Activated naive CD4-positive, alpha-beta T cell treated with anti-CD3 and anti-CD28 coated beads, Interleukin-2, amount 10 ng/mL, durations not matched to agents 7 days and 5 days (primary cell): ENCODE measurements at regions not wholly inside any gene's neighbourhood (a gene's known extent, or its start where the extent isn't known, plus 50 kb on each side); places are given as distances from the start of the nearest gene placed in this dataset.

Experiments
- CTCF ChIA-PET: fragments of 350-600 bp; sonication (Branson Sonifier 250); formaldehyde crosslinking; loops from one replicate; lab custom pipeline; 2021; ENCODE audit warnings: antibody characterized with exemption; lab: Charles Lee
- DNase-seq: peaks from one replicate; pipeline ENCODE4 v3.0.0-alpha.2; 2020
- H3K27ac Mint-ChIP-seq: one replicate; pipeline ENCODE4 v1.8.0; 2021; ENCODE audit warnings: mild to moderate bottlenecking, moderate library complexity, mixed read lengths
- H3K27me3 Mint-ChIP-seq: one replicate; pipeline ENCODE4 v1.8.0; 2021; ENCODE audit warnings: mild to moderate bottlenecking, mixed read lengths
- H3K36me3 Mint-ChIP-seq: one replicate; pipeline ENCODE4 v1.8.0; 2021; ENCODE audit warnings: mixed read lengths
- H3K4me1 Mint-ChIP-seq: one replicate; pipeline ENCODE4 v1.8.0; 2021; ENCODE audit warnings: mixed read lengths
- H3K4me3 Mint-ChIP-seq: one replicate; pipeline ENCODE4 v1.8.0; 2021; ENCODE audit warnings: mild to moderate bottlenecking, moderate library complexity, mixed read lengths
- H3K9me3 Mint-ChIP-seq: one replicate; pipeline ENCODE4 v1.8.0; 2021; ENCODE audit warnings: mixed read lengths

GRCh38 chr5:164672205-164672604 is 1166.8 kb downstream of the MAT2B start:
- no peak overlapping the region for H3K27ac Mint-ChIP-seq
- no peak overlapping the region for H3K4me3 Mint-ChIP-seq
- H3K27me3 Mint-ChIP-seq: no peaks in the 10 kb centered on the region
- H3K9me3 Mint-ChIP-seq: peaks cover 3% of the 10 kb centered on the region
- CTCF ChIA-PET: no interaction called here
- no peaks in the 10 kb centered on the region for H3K36me3 Mint-ChIP-seq
- H3K4me1 Mint-ChIP-seq: no peaks in the 10 kb centered on the region
- DNase-seq: no peak

- CTCF ChIA-PET: no interaction called here
- Mint-ChIP-seq H3K27me3 (no peaks in the 10 kb centered on the region), H3K27ac (no peak overlapping the region), H3K4me3 (no peak overlapping the region), H3K36me3 (no peaks in the 10 kb centered on the region), H3K9me3 (peaks cover 3% of the 10 kb centered on the region), H3K4me1 (no peaks in the 10 kb centered on the region)
- DNase-seq: no peak
Observed at GRCh38 chr5:164672931-164673694, 1167.7 kb downstream of the MAT2B start.

GRCh38 chr5:164679461-164679860 is 1174.0 kb downstream of the MAT2B start:
- Mint-ChIP-seq H3K27me3 (no peaks in the 10 kb centered on the region), H3K4me3 (no peak overlapping the region), H3K4me1 (no peaks in the 10 kb centered on the region), H3K27ac (no peak overlapping the region), H3K36me3 (no peaks in the 10 kb centered on the region), H3K9me3 (no peaks in the 10 kb centered on the region)
- no peak for DNase-seq
- CTCF ChIA-PET: no interaction called here

- no peak for DNase-seq
- Mint-ChIP-seq H3K4me3 (no peak overlapping the region), H3K4me1 (no peaks in the 10 kb centered on the region), H3K27ac (no peak overlapping the region), H3K27me3 (no peaks in the 10 kb centered on the region), H3K9me3 (no peaks in the 10 kb centered on the region), H3K36me3 (no peaks in the 10 kb centered on the region)
- CTCF ChIA-PET: no interaction called here
Observed at GRCh38 chr5:164680216-164680615, 1174.8 kb downstream of the MAT2B start.

- Mint-ChIP-seq H3K27me3 (no peaks in the 10 kb centered on the region), H3K9me3 (no peaks in the 10 kb centered on the region)
Observed at GRCh38 chr5:164680812-164681520, 1175.5 kb downstream of the MAT2B start.

GRCh38 chr5:164687391-164687790 is 1182.0 kb downstream of the MAT2B start:
- Mint-ChIP-seq H3K27ac (no peak overlapping the region), H3K9me3 (peaks cover 4% of the 10 kb centered on the region), H3K27me3 (no peaks in the 10 kb centered on the region), H3K36me3 (no peaks in the 10 kb centered on the region), H3K4me3 (no peak overlapping the region), H3K4me1 (no peaks in the 10 kb centered on the region)
- CTCF ChIA-PET: no interaction called here
- DNase-seq: no peak

More at GRCh38 chr5:164680812-164681520, 1175.5 kb downstream of the MAT2B start:
- H3K36me3 Mint-ChIP-seq: no peaks in the 10 kb centered on the region
- no peak overlapping the region for H3K27ac Mint-ChIP-seq
- no peaks in the 10 kb centered on the region for H3K4me1 Mint-ChIP-seq
- CTCF ChIA-PET: no interaction called here
- DNase-seq: no peak
- no peak overlapping the region for H3K4me3 Mint-ChIP-seq

GRCh38 chr5:164688437-164688836 is 1183.0 kb downstream of the MAT2B start:
- no peak for DNase-seq
- H3K27ac Mint-ChIP-seq: no peak overlapping the region
- CTCF ChIA-PET: no interaction called here
- H3K9me3 Mint-ChIP-seq: peaks cover 4% of the 10 kb centered on the region
- no peak overlapping the region for H3K4me3 Mint-ChIP-seq
- H3K27me3 Mint-ChIP-seq: no peaks in the 10 kb centered on the region
- no peaks in the 10 kb centered on the region for H3K36me3 Mint-ChIP-seq
- H3K4me1 Mint-ChIP-seq: no peaks in the 10 kb centered on the region

- CTCF ChIA-PET: no interaction called here
- H3K27me3 Mint-ChIP-seq: no peaks in the 10 kb centered on the region
Observed at GRCh38 chr5:164708831-164709230, 1203.4 kb downstream of the MAT2B start.

GRCh38 chr5:164713682-164714081 is 1208.3 kb downstream of the MAT2B start:
- Mint-ChIP-seq H3K4me1 (no peaks in the 10 kb centered on the region), H3K27me3 (no peaks in the 10 kb centered on the region), H3K27ac (no peak overlapping the region), H3K4me3 (no peak overlapping the region), H3K36me3 (no peaks in the 10 kb centered on the region), H3K9me3 (peaks cover 7% of the 10 kb centered on the region)
- DNase-seq: no peak
- CTCF ChIA-PET: no interaction called here

More at GRCh38 chr5:164708831-164709230, 1203.4 kb downstream of the MAT2B start:
- H3K36me3 Mint-ChIP-seq: no peaks in the 10 kb centered on the region
- H3K9me3 Mint-ChIP-seq: peaks cover 7% of the 10 kb centered on the region
- DNase-seq: no peak
- H3K4me1 Mint-ChIP-seq: no peaks in the 10 kb centered on the region
- H3K4me3 Mint-ChIP-seq: no peak overlapping the region
- H3K27ac Mint-ChIP-seq: no peak overlapping the region

GRCh38 chr5:164721116-164721515 is 1215.7 kb downstream of the MAT2B start:
- no peaks in the 10 kb centered on the region for H3K27me3 Mint-ChIP-seq
- no peak for DNase-seq
- no peak overlapping the region for H3K4me3 Mint-ChIP-seq
- peaks cover 5% of the 10 kb centered on the region for H3K9me3 Mint-ChIP-seq
- CTCF ChIA-PET: no interaction called here
- H3K4me1 Mint-ChIP-seq: no peaks in the 10 kb centered on the region
- H3K27ac Mint-ChIP-seq: no peak overlapping the region
- H3K36me3 Mint-ChIP-seq: no peaks in the 10 kb centered on the region

- CTCF ChIA-PET: no interaction called here
- H3K9me3 Mint-ChIP-seq: peaks cover 5% of the 10 kb centered on the region
- no peak for DNase-seq
- no peak overlapping the region for H3K4me3 Mint-ChIP-seq
- H3K27ac Mint-ChIP-seq: no peak overlapping the region
- H3K36me3 Mint-ChIP-seq: no peaks in the 10 kb centered on the region
- H3K27me3 Mint-ChIP-seq: no peaks in the 10 kb centered on the region
- no peaks in the 10 kb centered on the region for H3K4me1 Mint-ChIP-seq
Observed at GRCh38 chr5:164721656-164722055, 1216.2 kb downstream of the MAT2B start.

GRCh38 chr5:164722702-164723101 is 1217.3 kb downstream of the MAT2B start:
- Mint-ChIP-seq H3K4me3 (no peak overlapping the region), H3K4me1 (no peaks in the 10 kb centered on the region), H3K36me3 (no peaks in the 10 kb centered on the region), H3K27ac (no peak overlapping the region), H3K27me3 (no peaks in the 10 kb centered on the region), H3K9me3 (peaks cover 5% of the 10 kb centered on the region)
- no peak for DNase-seq
- CTCF ChIA-PET: no interaction called here

- no peak for DNase-seq
- CTCF ChIA-PET: no interaction called here
- no peak overlapping the region for H3K4me3 Mint-ChIP-seq
- no peaks in the 10 kb centered on the region for H3K36me3 Mint-ChIP-seq
- peaks cover 4% of the 10 kb centered on the region for H3K9me3 Mint-ChIP-seq
- no peak overlapping the region for H3K27ac Mint-ChIP-seq
- H3K4me1 Mint-ChIP-seq: no peaks in the 10 kb centered on the region
- H3K27me3 Mint-ChIP-seq: no peaks in the 10 kb centered on the region
Observed at GRCh38 chr5:164727012-164727411, 1221.6 kb downstream of the MAT2B start.

GRCh38 chr5:164728733-164729132 is 1223.3 kb downstream of the MAT2B start:
- no peaks in the 10 kb centered on the region for H3K36me3 Mint-ChIP-seq
- peaks cover 5% of the 10 kb centered on the region for H3K9me3 Mint-ChIP-seq
- DNase-seq: no peak
- H3K27me3 Mint-ChIP-seq: no peaks in the 10 kb centered on the region
- H3K4me1 Mint-ChIP-seq: no peaks in the 10 kb centered on the region
- no peak overlapping the region for H3K4me3 Mint-ChIP-seq
- CTCF ChIA-PET: no interaction called here
- no peak overlapping the region for H3K27ac Mint-ChIP-seq

- no peak overlapping the region for H3K4me3 Mint-ChIP-seq
- H3K9me3 Mint-ChIP-seq: peaks cover 5% of the 10 kb centered on the region
- CTCF ChIA-PET: no interaction called here
- H3K27me3 Mint-ChIP-seq: no peaks in the 10 kb centered on the region
- no peaks in the 10 kb centered on the region for H3K36me3 Mint-ChIP-seq
- H3K27ac Mint-ChIP-seq: no peak overlapping the region
- no peak for DNase-seq
- no peaks in the 10 kb centered on the region for H3K4me1 Mint-ChIP-seq
Observed at GRCh38 chr5:164735334-164735733, 1229.9 kb downstream of the MAT2B start.
